ENCODE measurements at regions not wholly inside any gene's neighbourhood (a gene's known extent, or its start where the extent isn't known, plus 50 kb on each side); places are given as distances from the start of the nearest gene placed in this dataset.

DNA sequence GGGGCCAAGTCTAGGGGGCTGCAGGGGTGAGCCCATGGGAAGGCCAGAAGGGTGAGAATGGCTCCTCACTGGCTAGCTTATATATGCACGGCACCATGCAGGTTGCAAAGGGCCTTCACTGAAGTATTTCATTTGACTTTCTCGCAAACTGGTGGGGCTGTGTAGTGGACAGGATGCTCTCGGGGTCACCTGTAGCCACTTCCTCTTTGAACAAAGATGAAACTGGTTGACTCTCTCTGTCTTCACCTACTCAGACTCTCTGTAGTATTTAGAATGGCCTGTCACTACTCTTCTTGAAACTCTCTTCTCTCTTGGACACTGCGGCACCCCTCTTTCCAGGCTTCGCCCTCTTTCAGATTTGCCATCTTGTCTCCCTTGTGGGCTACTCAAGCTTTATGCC lies 560.5 kb downstream of the PKHD1 start (continued):
- no peak for TF ChIP-seq ZNF664 (tag by site-specific recombination; IDR thresholded peaks at IDR 0.05)

DNA sequence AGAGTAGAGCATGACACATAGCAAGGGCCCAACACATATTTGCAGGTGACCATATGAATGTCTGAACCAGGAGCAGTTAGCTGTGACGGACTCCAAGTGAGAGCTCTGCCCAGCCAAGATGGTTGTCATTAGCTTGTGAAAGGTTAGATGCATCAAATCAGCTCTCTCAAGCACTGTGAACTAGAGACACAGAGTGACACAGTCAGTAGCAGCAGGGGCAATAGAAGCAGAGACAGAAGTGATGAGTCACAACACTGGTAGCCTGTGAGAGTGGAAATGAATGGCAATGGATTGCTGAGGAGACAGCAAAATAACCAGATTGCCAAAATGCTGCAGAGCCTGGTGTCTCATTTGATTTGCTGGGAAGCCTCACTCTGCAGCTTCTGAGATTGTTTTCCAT lies 558.9 kb downstream of the PKHD1 start:
- Histone ChIP-seq H3K27ac (ENCODE audit: extremely low read depth, low read depth, low read length) (no peak overlapping the region), H3K4me1 (ENCODE audit: control insufficient read depth, insufficient read depth, low read length) (no peaks in the 10 kb centered on the region), H3K4me3 (ENCODE audit: low read depth, low read length) (no peak overlapping the region), H3K36me3 (ENCODE audit: control insufficient read depth in 2 of 2, insufficient read depth in 1 of 2, low read length in 2 of 2) (no peaks in the 10 kb centered on the region), H3K9me3 (ENCODE audit: control insufficient read depth, insufficient read depth, low read depth, low read length) (no peaks in the 10 kb centered on the region)
- TF ChIP-seq, protein P1, sequence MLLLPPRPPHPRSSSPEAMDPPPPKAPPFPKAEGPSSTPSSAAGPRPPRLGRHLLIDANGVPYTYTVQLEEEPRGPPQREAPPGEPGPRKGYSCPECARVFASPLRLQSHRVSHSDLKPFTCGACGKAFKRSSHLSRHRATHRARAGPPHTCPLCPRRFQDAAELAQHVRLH (tag by site-specific recombination; IDR thresholded peaks at IDR 0.05): no peak
- TF ChIP-seq ZNF248 (tag by site-specific recombination; IDR thresholded peaks at IDR 0.05) (no peak), ZNF157 (tag by site-specific recombination; IDR thresholded peaks at IDR 0.05) (no peak), ZFP3 (tag by site-specific recombination; IDR thresholded peaks at IDR 0.05; ENCODE audit: low read depth) (no peak), ZNF146 (tag by site-specific recombination; IDR thresholded peaks at IDR 0.05) (no peak), KLF16 (tag by site-specific recombination; IDR thresholded peaks at IDR 0.05) (no peak), OVOL3 (tag by site-specific recombination; IDR thresholded peaks at IDR 0.05) (no peak), ZNF335 (tag by site-specific recombination; conservative IDR thresholded peaks at IDR 0.05) (no peak), ZNF175 (tag by site-specific recombination; IDR thresholded peaks at IDR 0.05) (no peak), GLIS1 (tag by site-specific recombination; IDR thresholded peaks at IDR 0.05) (no peak), ZNF791 (tag by site-specific recombination; IDR thresholded peaks at IDR 0.05) (no peak), ZSCAN16 (tag by site-specific recombination; IDR thresholded peaks at IDR 0.05) (no peak), ZNF2 (tag by site-specific recombination; IDR thresholded peaks at IDR 0.05) (no peak)
- TF ChIP-seq, protein P2, sequence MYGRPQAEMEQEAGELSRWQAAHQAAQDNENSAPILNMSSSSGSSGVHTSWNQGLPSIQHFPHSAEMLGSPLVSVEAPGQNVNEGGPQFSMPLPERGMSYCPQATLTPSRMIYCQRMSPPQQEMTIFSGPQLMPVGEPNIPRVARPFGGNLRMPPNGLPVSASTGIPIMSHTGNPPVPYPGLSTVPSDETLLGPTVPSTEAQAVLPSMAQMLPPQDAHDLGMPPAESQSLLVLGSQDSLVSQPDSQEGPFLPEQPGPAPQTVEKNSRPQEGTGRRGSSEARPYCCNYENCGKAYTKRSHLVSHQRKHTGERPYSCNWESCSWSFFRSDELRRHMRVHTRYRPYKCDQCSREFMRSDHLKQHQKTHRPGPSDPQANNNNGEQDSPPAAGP (tag by site-specific recombination; IDR thresholded peaks at IDR 0.05): no peak
- TF ChIP-seq, protein P3, sequence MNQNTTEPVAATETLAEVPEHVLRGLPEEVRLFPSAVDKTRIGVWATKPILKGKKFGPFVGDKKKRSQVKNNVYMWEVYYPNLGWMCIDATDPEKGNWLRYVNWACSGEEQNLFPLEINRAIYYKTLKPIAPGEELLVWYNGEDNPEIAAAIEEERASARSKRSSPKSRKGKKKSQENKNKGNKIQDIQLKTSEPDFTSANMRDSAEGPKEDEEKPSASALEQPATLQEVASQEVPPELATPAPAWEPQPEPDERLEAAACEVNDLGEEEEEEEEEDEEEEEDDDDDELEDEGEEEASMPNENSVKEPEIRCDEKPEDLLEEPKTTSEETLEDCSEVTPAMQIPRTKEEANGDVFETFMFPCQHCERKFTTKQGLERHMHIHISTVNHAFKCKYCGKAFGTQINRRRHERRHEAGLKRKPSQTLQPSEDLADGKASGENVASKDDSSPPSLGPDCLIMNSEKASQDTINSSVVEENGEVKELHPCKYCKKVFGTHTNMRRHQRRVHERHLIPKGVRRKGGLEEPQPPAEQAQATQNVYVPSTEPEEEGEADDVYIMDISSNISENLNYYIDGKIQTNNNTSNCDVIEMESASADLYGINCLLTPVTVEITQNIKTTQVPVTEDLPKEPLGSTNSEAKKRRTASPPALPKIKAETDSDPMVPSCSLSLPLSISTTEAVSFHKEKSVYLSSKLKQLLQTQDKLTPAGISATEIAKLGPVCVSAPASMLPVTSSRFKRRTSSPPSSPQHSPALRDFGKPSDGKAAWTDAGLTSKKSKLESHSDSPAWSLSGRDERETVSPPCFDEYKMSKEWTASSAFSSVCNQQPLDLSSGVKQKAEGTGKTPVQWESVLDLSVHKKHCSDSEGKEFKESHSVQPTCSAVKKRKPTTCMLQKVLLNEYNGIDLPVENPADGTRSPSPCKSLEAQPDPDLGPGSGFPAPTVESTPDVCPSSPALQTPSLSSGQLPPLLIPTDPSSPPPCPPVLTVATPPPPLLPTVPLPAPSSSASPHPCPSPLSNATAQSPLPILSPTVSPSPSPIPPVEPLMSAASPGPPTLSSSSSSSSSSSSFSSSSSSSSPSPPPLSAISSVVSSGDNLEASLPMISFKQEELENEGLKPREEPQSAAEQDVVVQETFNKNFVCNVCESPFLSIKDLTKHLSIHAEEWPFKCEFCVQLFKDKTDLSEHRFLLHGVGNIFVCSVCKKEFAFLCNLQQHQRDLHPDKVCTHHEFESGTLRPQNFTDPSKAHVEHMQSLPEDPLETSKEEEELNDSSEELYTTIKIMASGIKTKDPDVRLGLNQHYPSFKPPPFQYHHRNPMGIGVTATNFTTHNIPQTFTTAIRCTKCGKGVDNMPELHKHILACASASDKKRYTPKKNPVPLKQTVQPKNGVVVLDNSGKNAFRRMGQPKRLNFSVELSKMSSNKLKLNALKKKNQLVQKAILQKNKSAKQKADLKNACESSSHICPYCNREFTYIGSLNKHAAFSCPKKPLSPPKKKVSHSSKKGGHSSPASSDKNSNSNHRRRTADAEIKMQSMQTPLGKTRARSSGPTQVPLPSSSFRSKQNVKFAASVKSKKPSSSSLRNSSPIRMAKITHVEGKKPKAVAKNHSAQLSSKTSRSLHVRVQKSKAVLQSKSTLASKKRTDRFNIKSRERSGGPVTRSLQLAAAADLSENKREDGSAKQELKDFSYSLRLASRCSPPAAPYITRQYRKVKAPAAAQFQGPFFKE (tag by site-specific recombination; IDR thresholded peaks at IDR 0.05; ENCODE audit: borderline replicate concordance): no peak
- POLR2A ChIA-PET: no interaction called here
- CTCF ChIA-PET: interaction anchor here (0.7 kb wide), 1 partner anchor 201 kb away, joined by 3 read pairs; no protein-coding TSS in a partner anchor

DNA sequence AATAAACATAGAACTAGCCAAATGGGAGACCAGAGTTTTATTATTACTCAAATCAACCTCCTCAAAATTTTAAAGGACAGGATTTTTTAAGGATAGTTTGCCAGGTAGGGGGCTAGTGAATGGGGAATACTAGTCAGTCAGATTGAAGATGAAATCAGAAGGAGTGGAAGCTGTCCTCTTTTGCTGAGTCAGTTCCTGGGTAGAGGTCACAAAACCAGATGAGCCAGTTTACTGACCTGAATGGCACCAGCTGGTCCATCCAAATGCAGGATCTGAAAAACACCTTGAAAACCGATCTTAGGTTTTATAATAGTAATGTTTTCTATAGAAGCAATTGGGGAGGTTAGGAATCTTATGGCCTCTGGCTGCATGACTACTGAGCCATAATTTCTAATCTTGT lies 558.2 kb downstream of the PKHD1 start:
- Histone ChIP-seq H3K36me3 (ENCODE audit: control insufficient read depth in 2 of 2, insufficient read depth in 1 of 2, low read length in 2 of 2) (no peaks in the 10 kb centered on the region), H3K27ac (ENCODE audit: extremely low read depth, low read depth, low read length) (no peak overlapping the region), H3K9me3 (ENCODE audit: control insufficient read depth, insufficient read depth, low read depth, low read length) (no peaks in the 10 kb centered on the region), H3K4me1 (ENCODE audit: control insufficient read depth, insufficient read depth, low read length) (no peaks in the 10 kb centered on the region), H3K4me3 (ENCODE audit: low read depth, low read length) (no peak overlapping the region)
- POLR2A ChIA-PET: no interaction called here
- CTCF ChIA-PET: interaction anchor here (0.7 kb wide), 1 partner anchor 202 kb away, joined by 3 read pairs; no protein-coding TSS in a partner anchor
- TF ChIP-seq, protein P4, sequence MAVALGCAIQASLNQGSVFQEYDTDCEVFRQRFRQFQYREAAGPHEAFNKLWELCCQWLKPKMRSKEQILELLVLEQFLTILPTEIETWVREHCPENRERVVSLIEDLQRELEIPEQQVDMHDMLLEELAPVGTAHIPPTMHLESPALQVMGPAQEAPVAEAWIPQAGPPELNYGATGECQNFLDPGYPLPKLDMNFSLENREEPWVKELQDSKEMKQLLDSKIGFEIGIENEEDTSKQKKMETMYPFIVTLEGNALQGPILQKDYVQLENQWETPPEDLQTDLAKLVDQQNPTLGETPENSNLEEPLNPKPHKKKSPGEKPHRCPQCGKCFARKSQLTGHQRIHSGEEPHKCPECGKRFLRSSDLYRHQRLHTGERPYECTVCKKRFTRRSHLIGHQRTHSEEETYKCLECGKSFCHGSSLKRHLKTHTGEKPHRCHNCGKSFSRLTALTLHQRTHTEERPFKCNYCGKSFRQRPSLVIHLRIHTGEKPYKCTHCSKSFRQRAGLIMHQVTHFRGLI (tag by site-specific recombination; IDR thresholded peaks at IDR 0.05): no peak
- TF ChIP-seq ZBTB8A (tag by site-specific recombination; IDR thresholded peaks at IDR 0.05) (no peak), ZNF404 (tag by site-specific recombination; IDR thresholded peaks at IDR 0.05) (no peak), YY1 (tag by site-specific recombination; IDR thresholded peaks at IDR 0.05) (no peak), ZNF747 (tag by site-specific recombination; IDR thresholded peaks at IDR 0.05) (no peak), ZNF302 (tag by site-specific recombination; IDR thresholded peaks at IDR 0.05; ENCODE audit: low read depth) (no peak), SP2 (tag by site-specific recombination; IDR thresholded peaks at IDR 0.05) (no peak), HOXA7 (CRISPR knock-in tag; IDR thresholded peaks at IDR 0.05; ENCODE audit: borderline replicate concordance) (no peak), ZNF324 (tag by site-specific recombination; IDR thresholded peaks at IDR 0.05) (no peak), ZBTB7A (tag by site-specific recombination; IDR thresholded peaks at IDR 0.05; ENCODE audit: low read depth) (no peak)
- TF ChIP-seq, protein P5, sequence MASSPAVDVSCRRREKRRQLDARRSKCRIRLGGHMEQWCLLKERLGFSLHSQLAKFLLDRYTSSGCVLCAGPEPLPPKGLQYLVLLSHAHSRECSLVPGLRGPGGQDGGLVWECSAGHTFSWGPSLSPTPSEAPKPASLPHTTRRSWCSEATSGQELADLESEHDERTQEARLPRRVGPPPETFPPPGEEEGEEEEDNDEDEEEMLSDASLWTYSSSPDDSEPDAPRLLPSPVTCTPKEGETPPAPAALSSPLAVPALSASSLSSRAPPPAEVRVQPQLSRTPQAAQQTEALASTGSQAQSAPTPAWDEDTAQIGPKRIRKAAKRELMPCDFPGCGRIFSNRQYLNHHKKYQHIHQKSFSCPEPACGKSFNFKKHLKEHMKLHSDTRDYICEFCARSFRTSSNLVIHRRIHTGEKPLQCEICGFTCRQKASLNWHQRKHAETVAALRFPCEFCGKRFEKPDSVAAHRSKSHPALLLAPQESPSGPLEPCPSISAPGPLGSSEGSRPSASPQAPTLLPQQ (tag by site-specific recombination; IDR thresholded peaks at IDR 0.05): no peak

All from HEK293 (cell line).